H4 (cell line): ENCODE measurements at regions not wholly inside any gene's neighbourhood (a gene's known extent, or its start where the extent isn't known, plus 50 kb on each side); places are given as distances from the start of the nearest gene placed in this dataset.
"Not testable (repeated sequence)": the region's sequence is repeated elsewhere in the genome, so short reads cannot be mapped to it uniquely, and the experiment has no call there.

Experiments
- DNase-seq: peaks from one replicate; pipeline ENCODE4 v3.0.0-alpha.2; 2015; ENCODE audit warnings: low spot score

GRCh38 chr12:127158385-127159061, 1108.4 kb upstream of the TMEM132C start:
- no peak for DNase-seq

DNA sequence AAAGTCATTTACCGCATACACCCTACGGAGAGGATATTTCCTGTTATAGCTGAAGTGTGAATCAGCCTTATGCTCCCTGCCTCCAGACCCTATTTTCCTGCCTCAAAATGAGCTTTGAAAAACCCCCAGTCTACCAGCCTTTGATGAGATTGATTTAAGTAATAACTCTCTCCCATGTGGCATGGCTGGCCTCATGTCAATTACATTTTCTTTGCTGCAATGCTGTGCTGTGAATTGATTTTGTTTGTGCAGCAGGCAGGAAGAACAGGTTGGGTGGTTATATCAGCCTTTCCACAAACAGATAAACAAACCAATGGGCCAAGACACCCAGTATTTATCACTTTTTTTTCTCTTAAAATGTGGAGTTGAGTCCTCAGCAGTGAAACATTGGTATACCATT, 1105.5 kb upstream of the TMEM132C start:
- no peak for DNase-seq

- DNase-seq = no peak
Measured at GRCh38 chr12:127162307-127162706, 1104.7 kb upstream of the TMEM132C start.

DNA sequence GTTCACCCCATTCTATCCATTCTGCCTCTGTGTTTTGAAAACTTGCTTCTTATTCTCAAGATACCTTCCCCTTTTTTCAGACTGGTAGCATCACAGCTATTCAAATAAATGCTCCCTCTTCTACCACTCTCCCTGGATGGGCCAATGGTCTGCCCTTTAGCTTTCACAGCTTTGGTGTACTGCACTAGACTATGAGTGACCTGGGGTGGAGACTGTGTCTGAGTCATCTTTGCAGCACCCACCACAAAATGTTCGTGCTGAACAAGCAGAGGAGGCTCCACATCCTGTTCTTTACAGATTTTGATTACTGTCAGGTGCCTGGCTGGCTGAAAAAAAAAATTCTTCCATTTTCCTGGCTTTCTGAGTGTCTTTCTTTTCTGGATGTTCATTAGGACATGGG, 1104.1 kb upstream of the TMEM132C start:
- peak; percentile 57 for DNase-seq

DNA sequence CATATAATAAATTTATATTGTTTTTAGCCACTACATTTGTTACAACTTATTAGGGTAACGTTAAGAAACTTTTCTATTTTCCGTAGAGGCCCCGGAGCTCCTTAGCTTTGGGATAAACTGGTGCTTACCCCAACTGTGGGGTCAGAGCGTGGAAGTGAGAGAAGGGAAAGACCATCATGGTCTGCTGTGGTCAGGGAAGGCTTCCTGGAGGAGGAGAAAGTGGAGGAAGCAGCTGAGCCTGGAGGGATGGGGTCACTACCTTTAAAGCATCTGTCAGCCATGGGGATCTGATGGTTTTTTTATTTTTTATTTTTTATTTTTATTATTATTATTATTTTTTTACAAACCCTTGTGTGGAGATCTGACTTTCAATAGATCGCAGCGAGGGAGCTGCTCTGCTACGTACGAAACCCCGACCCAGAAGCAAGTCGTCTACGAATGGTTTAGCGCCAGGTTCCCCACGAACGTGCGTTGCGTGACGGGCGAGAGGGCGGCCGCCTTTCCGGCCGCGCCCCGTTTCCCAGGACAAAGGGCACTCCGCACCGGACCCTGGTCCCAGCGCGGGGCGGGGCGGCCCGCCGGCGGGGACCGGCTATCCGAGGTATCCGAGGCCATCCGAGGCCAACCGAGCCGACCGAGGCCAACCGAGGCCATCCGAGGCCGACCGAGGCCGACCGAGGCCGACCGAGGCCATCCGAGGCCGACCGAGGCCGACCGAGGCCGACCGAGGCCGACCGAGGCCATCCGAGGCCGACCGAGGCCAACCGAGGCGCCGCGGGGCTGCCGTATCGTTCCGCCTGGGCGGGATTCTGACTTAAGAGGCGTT, 1101.2 kb upstream of the TMEM132C start:
- peak; percentile 63 for DNase-seq

DNA sequence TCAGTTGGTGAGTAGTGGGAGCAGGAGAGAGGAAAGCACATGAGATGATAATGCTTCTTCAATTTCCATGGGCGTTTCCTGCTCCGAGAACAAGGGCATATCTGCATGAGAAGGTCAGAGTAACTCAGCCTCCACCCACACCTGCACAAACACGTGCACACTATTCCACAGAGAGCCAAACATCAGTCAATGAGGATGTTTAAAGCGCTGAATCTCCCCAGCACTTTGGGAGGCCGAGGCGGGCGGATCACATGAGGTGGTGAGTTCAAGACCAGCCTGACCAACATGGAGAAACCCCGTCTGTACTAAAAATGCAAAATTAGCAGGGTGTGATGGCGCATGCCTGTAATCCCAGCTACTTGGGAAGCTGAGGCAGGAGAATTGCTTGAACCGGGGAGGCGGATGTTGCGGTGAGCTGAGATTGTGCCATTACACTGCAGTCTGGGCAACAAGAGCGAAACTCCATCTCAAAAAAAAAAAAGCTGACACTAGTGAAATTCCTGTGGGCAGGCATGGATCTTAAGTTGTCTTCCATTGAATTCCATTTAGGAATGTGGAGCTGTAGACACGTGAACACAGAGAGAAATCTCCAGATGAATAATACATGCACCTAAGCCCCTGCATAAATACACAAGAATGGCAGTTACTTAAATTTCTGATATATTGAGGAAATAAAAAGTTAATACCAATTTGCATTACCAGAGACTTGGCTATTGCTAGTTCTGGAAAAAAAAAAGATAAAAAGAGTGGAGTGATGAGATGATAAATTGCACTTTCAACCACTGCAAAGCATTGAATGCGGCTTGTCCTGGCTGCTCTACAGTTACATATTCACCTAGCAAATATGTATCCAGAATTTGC, 1097.4 kb upstream of the TMEM132C start:
- no peak for DNase-seq

- no peak for DNase-seq
Measured at GRCh38 chr12:127170226-127171180, 1096.5 kb upstream of the TMEM132C start.

DNA sequence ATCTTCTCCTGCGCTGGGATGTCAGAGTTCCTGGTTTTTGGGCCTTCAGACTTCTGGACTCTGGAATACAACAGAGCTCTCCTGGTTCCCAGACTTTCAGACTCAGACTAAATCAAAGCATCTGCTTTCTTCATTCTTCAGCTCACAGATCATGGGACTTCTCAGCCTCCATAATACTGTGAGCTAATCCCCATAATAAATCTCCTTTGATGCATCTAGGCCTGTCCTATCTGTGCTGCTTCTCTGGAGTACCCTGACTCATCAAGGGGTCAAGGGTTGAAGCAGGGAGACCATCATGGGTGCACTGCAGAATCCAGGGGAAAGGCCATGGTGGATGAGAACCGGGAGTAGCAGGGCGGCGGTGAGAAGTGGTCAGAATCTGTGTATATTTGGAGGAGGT, 1094.1 kb upstream of the TMEM132C start:
- DNase-seq = no peak

- DNase-seq = not testable (repeated sequence)
Measured at GRCh38 chr12:127173971-127174370, 1093.0 kb upstream of the TMEM132C start.

DNA sequence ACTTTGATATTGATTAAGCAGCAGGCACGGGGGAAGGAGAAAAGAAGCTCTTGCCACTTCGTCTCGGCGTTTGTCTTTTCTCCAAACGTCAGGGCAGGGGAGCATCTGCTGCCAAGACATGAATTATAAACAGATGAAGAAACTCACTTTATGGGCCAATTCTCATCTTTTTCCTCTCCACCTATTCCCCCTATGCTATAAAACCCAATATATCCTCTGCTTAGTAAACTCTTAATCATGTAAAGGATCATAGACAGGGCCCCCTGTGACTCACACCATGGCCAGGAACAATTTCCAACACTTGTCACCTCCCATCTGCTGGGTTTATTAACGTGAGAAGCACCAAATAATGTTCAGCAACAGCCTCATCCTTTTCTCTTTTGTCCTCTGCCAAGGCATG, 1092.1 kb upstream of the TMEM132C start:
- no peak for DNase-seq

GRCh38 chr12:127175361-127175760, 1091.6 kb upstream of the TMEM132C start:
- no peak for DNase-seq

GRCh38 chr12:127176804-127177203, 1090.2 kb upstream of the TMEM132C start:
- DNase-seq = no peak

- DNase-seq = no peak
Measured at GRCh38 chr12:127178052-127178451, 1088.9 kb upstream of the TMEM132C start.

DNA sequence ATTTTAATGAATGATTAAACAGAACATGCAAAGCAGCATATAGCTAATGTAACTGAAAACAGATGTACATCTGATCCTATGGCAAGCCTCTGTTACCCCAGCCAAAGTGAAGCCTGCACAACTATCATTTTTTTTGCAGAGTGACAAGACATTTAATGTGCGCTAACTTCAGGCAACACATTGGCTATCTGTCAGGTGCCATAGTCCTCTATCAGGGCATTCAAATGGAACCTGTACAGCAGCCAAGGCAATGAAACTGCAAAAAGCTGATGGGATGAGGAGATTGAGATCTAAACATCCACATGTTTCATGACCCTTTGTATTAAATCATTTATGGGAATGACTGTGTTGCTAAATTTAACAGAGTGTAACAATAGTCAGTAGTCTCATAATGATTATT, 1088.5 kb upstream of the TMEM132C start:
- no peak for DNase-seq

DNA sequence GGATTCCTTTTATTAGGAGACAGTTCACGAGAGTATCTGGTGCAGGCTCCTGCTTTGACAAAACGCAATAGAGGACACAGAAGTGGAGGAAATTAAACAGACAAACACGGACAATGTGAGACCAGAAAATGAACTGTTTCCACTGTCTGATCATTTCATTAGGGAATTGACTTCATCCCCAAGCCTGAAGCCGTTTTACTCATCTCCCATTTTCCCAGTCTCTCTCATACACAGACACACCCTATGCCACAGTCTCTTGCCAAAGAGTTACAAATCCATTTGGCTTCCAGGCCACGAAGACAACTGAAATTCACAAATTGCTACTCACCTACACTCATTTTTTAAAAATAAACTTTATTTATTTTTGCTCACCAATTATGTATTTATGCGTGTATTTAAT, 1087.8 kb upstream of the TMEM132C start:
- no peak for DNase-seq

DNA sequence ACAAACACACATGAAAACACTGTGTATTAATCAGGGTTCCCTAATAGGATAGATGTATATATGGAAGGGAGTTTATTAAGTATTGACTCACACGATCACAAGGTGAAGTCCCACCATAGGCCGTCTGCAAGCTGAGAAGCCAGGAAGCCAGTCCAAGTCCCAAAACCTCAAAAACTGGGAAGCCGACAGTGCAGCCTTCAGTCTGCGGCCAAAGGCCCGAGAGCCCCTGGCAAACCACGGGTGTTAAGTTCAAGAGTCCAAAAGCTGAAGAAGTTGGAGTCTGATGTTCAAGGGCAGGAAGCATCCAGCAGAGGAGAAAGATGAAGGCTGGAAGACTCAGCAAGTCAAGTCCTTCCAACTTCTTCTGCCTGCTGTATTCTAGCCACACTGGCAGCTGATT, 1085.0 kb upstream of the TMEM132C start:
- no peak for DNase-seq

GRCh38 chr12:127189992-127190391, 1077.0 kb upstream of the TMEM132C start:
- no peak for DNase-seq

DNA sequence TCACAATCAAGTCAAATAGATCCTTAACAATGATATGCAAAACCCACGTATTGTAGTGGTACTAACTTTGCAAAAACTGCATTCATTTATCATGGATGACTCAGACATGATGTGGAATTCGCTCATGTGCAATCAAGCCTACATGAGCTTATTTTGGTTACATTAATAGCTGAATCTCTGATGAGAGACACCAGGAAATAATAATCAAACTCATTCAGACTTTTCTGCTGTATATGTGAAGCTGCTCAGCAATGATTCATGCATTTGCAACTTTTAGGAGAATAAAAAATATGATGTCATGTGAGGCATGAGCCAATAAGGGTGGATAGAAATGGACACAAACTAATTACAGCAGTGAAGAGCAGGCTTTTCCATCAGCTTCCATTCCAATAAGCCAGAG, 1075.8 kb upstream of the TMEM132C start:
- no peak for DNase-seq

DNA sequence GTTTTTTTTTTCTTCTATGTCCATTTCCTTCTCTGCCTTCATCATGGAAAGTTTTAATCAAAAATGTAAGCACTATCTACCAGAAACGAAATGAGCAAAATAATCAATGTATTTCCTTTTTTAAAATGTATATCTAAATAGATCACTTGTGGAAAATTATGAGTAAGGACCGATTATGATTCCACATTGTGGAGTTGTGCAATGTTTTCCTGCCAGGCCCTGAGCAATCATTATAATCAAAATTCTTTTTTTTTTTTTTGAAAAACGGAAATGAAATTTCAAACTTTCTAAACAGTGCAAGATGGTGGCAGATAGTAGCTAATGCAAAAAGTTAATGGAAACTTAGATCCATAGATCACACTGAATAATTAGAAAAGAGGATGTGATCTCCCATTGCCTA, 1074.6 kb upstream of the TMEM132C start:
- no peak for DNase-seq

DNA sequence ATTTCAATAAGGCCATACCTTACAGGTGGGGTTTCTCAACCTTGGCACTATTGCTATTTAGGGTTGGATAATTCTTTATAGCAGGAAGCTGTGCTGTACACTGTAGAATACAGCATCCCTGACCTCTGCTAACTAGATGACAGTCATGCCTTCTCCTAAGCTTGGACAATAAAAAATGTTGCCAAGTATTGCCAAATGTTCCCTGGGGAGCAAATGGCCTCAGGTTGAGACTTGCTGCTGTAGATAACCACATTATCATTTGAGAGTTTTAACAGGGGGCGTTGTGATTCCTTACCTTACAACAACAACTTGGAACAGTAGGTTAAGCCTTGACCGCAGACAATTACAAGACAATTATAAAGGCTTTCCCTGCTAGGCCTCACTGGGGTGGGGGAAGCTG, 1073.6 kb upstream of the TMEM132C start:
- no peak for DNase-seq

- no peak for DNase-seq
Measured at GRCh38 chr12:127194176-127194575, 1072.8 kb upstream of the TMEM132C start.
